Endothelial cell of umbilical vein (primary cell): ENCODE measurements at regions not wholly inside any gene's neighbourhood (a gene's known extent, or its start where the extent isn't known, plus 50 kb on each side); places are given as distances from the start of the nearest gene placed in this dataset.

Experiments used
- BruUV-seq: library from RNA; stranded (reverse); fragments of 400-500 nt; replicated peaks from 2 replicates; lab custom pipeline; 2021; lab: Mats Ljungman, UMichigan
- CTCF ChIA-PET: fragments of 300-600, 350-600 bp; sonication (Branson Sonifier 250); formaldehyde crosslinking; loops from one replicate; lab custom pipeline; 2021; ENCODE audit warnings: antibody characterized with exemption, inconsistent platforms; lab: Charles Lee
- POLR2A ChIA-PET: fragments of 300-600, 350-600 bp; sonication (Branson Sonifier 250); formaldehyde crosslinking; loops from one replicate; lab custom pipeline; 2021; ENCODE audit warnings: antibody characterized with exemption, inconsistent platforms; lab: Charles Lee
- DNase-seq: peaks from one replicate; pipeline ENCODE4 v3.0.0-alpha.2; 2011; ENCODE audit warnings: low read depth, low spot score
- FAIRE-seq: peaks from 2 replicates; lab custom pipeline; 2011; peaks lifted over from hg19 to GRCh38; lab: Jason Lieb, UNC
- H2AFZ ChIP-seq: 2 replicates; pipeline ENCODE4 v1.6.0; 2012; ENCODE audit warnings: low read depth, low read length, control low read depth, inconsistent platforms
- H3K27ac ChIP-seq: 2 replicates; pipeline ENCODE4 v1.5.1; 2011; ENCODE audit warnings: low read depth, mild to moderate bottlenecking, control low read depth, low read length, moderate library complexity; ENCODE audit not compliant: insufficient read depth
- H3K27me3 ChIP-seq, 2 experiments: 2 replicates each; pipeline versions ENCODE4 v1.6.0 to v1.6.1; 2011; ENCODE audit warnings: low read length in 2 of 2, mixed read lengths in 1 of 2; ENCODE audit not compliant: control insufficient read depth in 2 of 2, insufficient read depth in 2 of 2
- H3K36me3 ChIP-seq, 2 experiments: 2 replicates in 1 of 2; 3 replicates in 1 of 2; pipeline ENCODE4 v1.5.1; 2011; ENCODE audit warnings: low read length in 2 of 2, mild to moderate bottlenecking in 1 of 2, moderate library complexity in 1 of 2; ENCODE audit not compliant: control insufficient read depth in 2 of 2, insufficient read depth in 2 of 2; ENCODE audit errors: extremely low read depth in 1 of 2
- H3K4me1 ChIP-seq: 3 replicates; pipeline ENCODE4 v1.5.1; 2011; ENCODE audit warnings: mild to moderate bottlenecking, low read length; ENCODE audit not compliant: control insufficient read depth, insufficient read depth; ENCODE audit errors: extremely low read depth
- H3K4me2 ChIP-seq: 2 replicates; pipeline ENCODE4 v1.6.1; 2011; ENCODE audit warnings: low read length, control low read depth, mixed read lengths; ENCODE audit not compliant: insufficient read depth
- H3K4me3 ChIP-seq, 3 experiments: fragments of 200-600 bp in 1 of 3; sonication (generic), shearing (Covaris generic) in 1 of 3; replicated peaks in 1 of 3; 2 replicates each; pipeline ENCODE4 v1.5.1; 2011 to 2016; ENCODE audit warnings: control low read depth in 3 of 3, low read length in 3 of 3, mild to moderate bottlenecking in 2 of 3, inconsistent platforms in 1 of 3, low read depth in 1 of 3, moderate library complexity in 1 of 3; ENCODE audit not compliant: insufficient read depth in 1 of 3
- H3K79me2 ChIP-seq: 2 replicates; pipeline ENCODE4 v1.6.0; 2012; ENCODE audit warnings: low read length, inconsistent platforms; ENCODE audit not compliant: control insufficient read depth, insufficient read depth
- H3K9ac ChIP-seq: replicated peaks from 2 replicates; pipeline ENCODE3; 2011; ENCODE audit warnings: low read length, control low read depth; ENCODE audit not compliant: insufficient read depth; ENCODE audit errors: extremely low read depth
- H3K9me1 ChIP-seq: replicated peaks from 3 replicates; pipeline ENCODE4 v1.6.0; 2011; ENCODE audit warnings: mild to moderate bottlenecking, low read length; ENCODE audit not compliant: control insufficient read depth, insufficient read depth; ENCODE audit errors: extremely low read depth
- H3K9me3 ChIP-seq: replicated peaks from 2 replicates; pipeline ENCODE4 v1.5.1; 2012; ENCODE audit warnings: low read length, inconsistent platforms; ENCODE audit not compliant: control insufficient read depth, insufficient read depth
- H4K20me1 ChIP-seq: replicated peaks from 2 replicates; pipeline ENCODE3; 2011; ENCODE audit warnings: mild to moderate bottlenecking, low read length; ENCODE audit not compliant: control insufficient read depth, insufficient read depth; ENCODE audit errors: extremely low read depth
- CTCF ChIP-seq, 2 donors: IDR thresholded peaks; 1 replicate in 1 of 2; 2 replicates in 1 of 2; pipeline ENCODE4 v1.5.1; 2011; ENCODE audit warnings: low read length in 2 of 2, mild to moderate bottlenecking in 2 of 2, moderate library complexity in 2 of 2, control low read depth in 1 of 2, inconsistent platforms in 1 of 2, low read depth in 1 of 2; ENCODE audit not compliant: insufficient read depth in 1 of 2; ENCODE audit errors: extremely low read depth in 1 of 2
- EZH2 ChIP-seq: IDR thresholded peaks from 2 replicates; pipeline ENCODE4 v1.6.1; 2012; ENCODE audit warnings: borderline replicate concordance, low read depth, mild to moderate bottlenecking, moderate library complexity, low read length, inconsistent platforms; ENCODE audit not compliant: severe bottlenecking
- FOS ChIP-seq: IDR thresholded peaks from 2 replicates; pipeline ENCODE4 v1.6.1; 2011; ENCODE audit warnings: mild to moderate bottlenecking, low read length, moderate library complexity, borderline replicate concordance; ENCODE audit not compliant: insufficient read depth
- GATA2 ChIP-seq: IDR thresholded peaks from 2 replicates; pipeline ENCODE4 v1.7.0; 2011; ENCODE audit warnings: low read depth, mild to moderate bottlenecking, moderate library complexity, mixed read lengths, low read length; ENCODE audit not compliant: insufficient read length, insufficient read depth
- JUN ChIP-seq: IDR thresholded peaks from 2 replicates; pipeline ENCODE4 v1.6.1; 2011; ENCODE audit warnings: borderline replicate concordance, low read depth; ENCODE audit not compliant: insufficient read length, insufficient read depth
- MAX ChIP-seq: IDR thresholded peaks from 2 replicates; pipeline ENCODE4 v1.6.1; 2011; ENCODE audit not compliant: insufficient read depth, insufficient read length
- MYC ChIP-seq: IDR thresholded peaks from one replicate; pipeline ENCODE4 v1.6.1; 2011; ENCODE audit warnings: mild to moderate bottlenecking, low read depth, low read length
- POLR2A ChIP-seq: IDR thresholded peaks from 2 replicates; pipeline ENCODE4 v1.6.1; 2012; ENCODE audit warnings: low read depth, mild to moderate bottlenecking, control low read depth, low read length
- POLR2AphosphoS5 ChIP-seq: IDR thresholded peaks from 2 replicates; pipeline ENCODE4 v1.6.1; 2012; ENCODE audit warnings: low read depth, mild to moderate bottlenecking, control low read depth, low read length, moderate library complexity; ENCODE audit not compliant: insufficient read depth
- dilution Hi-C: fragments of 300-500 bp; cut with MboI; formaldehyde crosslinking; loops from one replicate; pipeline ENCODE4 v1.15.0; 2019; ENCODE audit warnings: low sequenced_read_pairs; ENCODE audit not compliant: extremely low pct_ligation_motif_present
- intact Hi-C: fragments of 100-400 bp; cut with micrococcal nuclease; formaldehyde crosslinking; loops from one replicate; pipeline ENCODE4 v1.10.0; 2022

- no peak overlapping the region for H3K27ac ChIP-seq
- no peaks in the 10 kb centered on the region for H3K79me2 ChIP-seq
- TF ChIP-seq FOS (no peak), MAX (no peak), POLR2A (no peak), MYC (no peak), CTCF (IDR thresholded peaks at IDR 0.05; ENCODE audit: extremely low read depth in 1 of 2, insufficient read depth in 1 of 2, low read depth in 1 of 2, low read length in 2 of 2) (no peak), POLR2AphosphoS5 (no peak), JUN (no peak), EZH2 (no peak), GATA2 (no peak)
- no peaks in the 10 kb centered on the region for H3K9me3 ChIP-seq
- intact Hi-C loops (no loop called here), dilution Hi-C loops (no loop called here)
- no peak for DNase-seq
- no peak for FAIRE-seq
- H4K20me1 ChIP-seq = no peaks in the 10 kb centered on the region
- no TSS peak for BruUV-seq
- H2AFZ ChIP-seq = no peak overlapping the region
- ChIA-PET POLR2A (no interaction called here), CTCF (no interaction called here)
- H3K9ac ChIP-seq = no peak overlapping the region
- no peak overlapping the region for H3K4me2 ChIP-seq
- no peaks in the 10 kb centered on the region for H3K9me1 ChIP-seq
- H3K4me3 ChIP-seq = no peak overlapping the region
- H3K4me1 ChIP-seq = no peaks in the 10 kb centered on the region
- H3K36me3 ChIP-seq = no peaks in the 10 kb centered on the region
- no peaks in the 10 kb centered on the region for H3K27me3 ChIP-seq
These were observed 162.6 kb downstream of the PPP1R3A start for GRCh38 chr7:113756250-113756649.
